ENCODE measurements at regions not wholly inside any gene's neighbourhood (a gene's known extent, or its start where the extent isn't known, plus 50 kb on each side); places are given as distances from the start of the nearest gene placed in this dataset.

DNA sequence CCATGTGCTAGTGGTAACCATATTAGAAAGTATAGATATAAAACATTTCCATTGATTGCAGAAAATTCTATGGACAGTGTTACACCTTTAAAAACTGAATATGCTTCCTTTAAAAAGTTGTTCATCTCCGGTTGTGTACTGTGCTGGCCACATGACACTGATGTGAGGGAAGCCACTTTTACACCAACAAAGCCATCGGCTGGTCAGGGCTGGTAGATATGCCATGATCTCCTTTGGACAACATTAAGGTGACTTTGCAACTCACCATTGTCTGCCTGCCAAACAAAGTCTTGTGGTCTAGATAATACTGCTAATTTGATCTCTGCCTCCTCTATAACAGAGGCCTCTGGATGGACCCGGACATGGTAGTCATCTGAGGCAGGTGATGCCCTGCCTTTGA, 156.0 kb upstream of the RARB start:
- Histone ChIP-seq H3K27me3 (ENCODE audit: control insufficient read depth, insufficient read depth, low read length) (no peaks in the 10 kb centered on the region), H3K9me3 (ENCODE audit: control insufficient read depth, insufficient read depth, low read depth, low read length) (no peaks in the 10 kb centered on the region), H3K4me3 (ENCODE audit: low read depth in 2 of 2, low read length in 2 of 2) (no peak overlapping the region), H3K36me3 (ENCODE audit: control insufficient read depth, insufficient read depth, low read length) (no peaks in the 10 kb centered on the region), H3K4me1 (ENCODE audit: control insufficient read depth, insufficient read depth, low read length) (no peaks in the 10 kb centered on the region), H3K27ac (ENCODE audit: low read length) (no peak overlapping the region)
- no peak for ATAC-seq
- no TSS peak for BruUV-seq (replicated peaks)
- DNase-seq (ENCODE audit: low read depth, low spot score), result no peak
- intact Hi-C loops (cut with micrococcal nuclease; ENCODE audit: unreplicated experiment), result no loop called here
- ChIA-PET CTCF (no interaction called here), POLR2A (no interaction called here)
- in situ Hi-C loops (cut with HindIII; ENCODE audit: low pct_unique_long_range_greater_than_20kb, low sequenced_read_pairs), result no loop called here
- TF ChIP-seq SIN3A (IDR thresholded peaks at IDR 0.05; ENCODE audit: borderline replicate concordance, insufficient read depth, low read depth, low read length) (no peak), TCF7L2 (IDR thresholded peaks at IDR 0.05; ENCODE audit: low read depth, low read length) (no peak), POLR2AphosphoS5 (IDR thresholded peaks at IDR 0.05; ENCODE audit: low read depth, low read length) (no peak)
- TF ChIP-seq, protein P1, sequence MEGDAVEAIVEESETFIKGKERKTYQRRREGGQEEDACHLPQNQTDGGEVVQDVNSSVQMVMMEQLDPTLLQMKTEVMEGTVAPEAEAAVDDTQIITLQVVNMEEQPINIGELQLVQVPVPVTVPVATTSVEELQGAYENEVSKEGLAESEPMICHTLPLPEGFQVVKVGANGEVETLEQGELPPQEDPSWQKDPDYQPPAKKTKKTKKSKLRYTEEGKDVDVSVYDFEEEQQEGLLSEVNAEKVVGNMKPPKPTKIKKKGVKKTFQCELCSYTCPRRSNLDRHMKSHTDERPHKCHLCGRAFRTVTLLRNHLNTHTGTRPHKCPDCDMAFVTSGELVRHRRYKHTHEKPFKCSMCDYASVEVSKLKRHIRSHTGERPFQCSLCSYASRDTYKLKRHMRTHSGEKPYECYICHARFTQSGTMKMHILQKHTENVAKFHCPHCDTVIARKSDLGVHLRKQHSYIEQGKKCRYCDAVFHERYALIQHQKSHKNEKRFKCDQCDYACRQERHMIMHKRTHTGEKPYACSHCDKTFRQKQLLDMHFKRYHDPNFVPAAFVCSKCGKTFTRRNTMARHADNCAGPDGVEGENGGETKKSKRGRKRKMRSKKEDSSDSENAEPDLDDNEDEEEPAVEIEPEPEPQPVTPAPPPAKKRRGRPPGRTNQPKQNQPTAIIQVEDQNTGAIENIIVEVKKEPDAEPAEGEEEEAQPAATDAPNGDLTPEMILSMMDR (IDR thresholded peaks at IDR 0.05), result no peak
- TF ChIP-seq, protein P2, sequence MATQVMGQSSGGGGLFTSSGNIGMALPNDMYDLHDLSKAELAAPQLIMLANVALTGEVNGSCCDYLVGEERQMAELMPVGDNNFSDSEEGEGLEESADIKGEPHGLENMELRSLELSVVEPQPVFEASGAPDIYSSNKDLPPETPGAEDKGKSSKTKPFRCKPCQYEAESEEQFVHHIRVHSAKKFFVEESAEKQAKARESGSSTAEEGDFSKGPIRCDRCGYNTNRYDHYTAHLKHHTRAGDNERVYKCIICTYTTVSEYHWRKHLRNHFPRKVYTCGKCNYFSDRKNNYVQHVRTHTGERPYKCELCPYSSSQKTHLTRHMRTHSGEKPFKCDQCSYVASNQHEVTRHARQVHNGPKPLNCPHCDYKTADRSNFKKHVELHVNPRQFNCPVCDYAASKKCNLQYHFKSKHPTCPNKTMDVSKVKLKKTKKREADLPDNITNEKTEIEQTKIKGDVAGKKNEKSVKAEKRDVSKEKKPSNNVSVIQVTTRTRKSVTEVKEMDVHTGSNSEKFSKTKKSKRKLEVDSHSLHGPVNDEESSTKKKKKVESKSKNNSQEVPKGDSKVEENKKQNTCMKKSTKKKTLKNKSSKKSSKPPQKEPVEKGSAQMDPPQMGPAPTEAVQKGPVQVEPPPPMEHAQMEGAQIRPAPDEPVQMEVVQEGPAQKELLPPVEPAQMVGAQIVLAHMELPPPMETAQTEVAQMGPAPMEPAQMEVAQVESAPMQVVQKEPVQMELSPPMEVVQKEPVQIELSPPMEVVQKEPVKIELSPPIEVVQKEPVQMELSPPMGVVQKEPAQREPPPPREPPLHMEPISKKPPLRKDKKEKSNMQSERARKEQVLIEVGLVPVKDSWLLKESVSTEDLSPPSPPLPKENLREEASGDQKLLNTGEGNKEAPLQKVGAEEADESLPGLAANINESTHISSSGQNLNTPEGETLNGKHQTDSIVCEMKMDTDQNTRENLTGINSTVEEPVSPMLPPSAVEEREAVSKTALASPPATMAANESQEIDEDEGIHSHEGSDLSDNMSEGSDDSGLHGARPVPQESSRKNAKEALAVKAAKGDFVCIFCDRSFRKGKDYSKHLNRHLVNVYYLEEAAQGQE (IDR thresholded peaks at IDR 0.05; ENCODE audit: insufficient read depth in 1 of 2, low read depth in 2 of 2, low read length in 1 of 2), result no peak

DNA sequence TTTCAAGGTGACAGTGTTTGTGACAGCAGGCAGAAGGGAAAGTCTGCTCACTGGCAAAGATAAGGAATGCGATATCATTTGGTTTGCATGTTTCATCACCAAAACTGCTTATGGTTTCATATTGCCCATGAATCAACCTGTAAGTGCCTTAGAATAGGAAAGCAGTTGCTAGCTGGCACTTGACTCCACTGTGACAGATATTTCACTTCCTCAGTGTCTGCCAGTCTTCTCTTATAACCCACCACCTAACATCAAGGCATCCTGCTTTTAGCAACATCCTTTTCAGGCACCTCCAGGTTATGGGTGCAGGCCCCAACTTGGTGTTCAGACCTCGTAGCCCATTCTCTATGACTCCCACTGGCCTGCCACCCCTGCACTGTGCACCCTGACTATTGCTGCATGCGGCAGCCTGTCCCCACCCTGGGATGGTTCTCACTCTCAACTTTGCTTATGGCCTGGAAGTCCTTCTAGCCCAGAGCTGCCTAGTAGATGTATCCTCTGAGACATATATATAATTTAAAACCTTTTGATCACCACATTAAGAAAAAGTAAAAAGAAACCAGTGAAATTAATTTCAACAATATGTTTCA, 154.4 kb upstream of the RARB start:
- in situ Hi-C loops (cut with HindIII; ENCODE audit: low pct_unique_long_range_greater_than_20kb, low sequenced_read_pairs), result no loop called here
- BruUV-seq (replicated peaks), result no TSS peak
- Histone ChIP-seq H3K4me1 (ENCODE audit: control insufficient read depth, insufficient read depth, low read length) (no peaks in the 10 kb centered on the region), H3K27me3 (ENCODE audit: control insufficient read depth, insufficient read depth, low read length) (no peaks in the 10 kb centered on the region), H3K4me3 (ENCODE audit: low read depth in 2 of 2, low read length in 2 of 2) (no peak overlapping the region), H3K9me3 (ENCODE audit: control insufficient read depth, insufficient read depth, low read depth, low read length) (no peaks in the 10 kb centered on the region), H3K36me3 (ENCODE audit: control insufficient read depth, insufficient read depth, low read length) (no peaks in the 10 kb centered on the region), H3K27ac (ENCODE audit: low read length) (no peak overlapping the region)
- TF ChIP-seq SIN3A (IDR thresholded peaks at IDR 0.05; ENCODE audit: borderline replicate concordance, insufficient read depth, low read depth, low read length) (no peak), POLR2AphosphoS5 (IDR thresholded peaks at IDR 0.05; ENCODE audit: low read depth, low read length) (no peak), TCF7L2 (IDR thresholded peaks at IDR 0.05; ENCODE audit: low read depth, low read length) (no peak)
- TF ChIP-seq, protein P1 (IDR thresholded peaks at IDR 0.05), result no peak
- TF ChIP-seq, protein P2 (IDR thresholded peaks at IDR 0.05; ENCODE audit: insufficient read depth in 1 of 2, low read depth in 2 of 2, low read length in 1 of 2), result no peak
- no peak for ATAC-seq
- ChIA-PET CTCF (no interaction called here), POLR2A (no interaction called here)
- DNase-seq (ENCODE audit: low read depth, low spot score), result no peak
- intact Hi-C loops (cut with micrococcal nuclease; ENCODE audit: unreplicated experiment), result no loop called here
